IPS DF 19.7 (cell line): ENCODE measurements at regions not wholly inside any gene's neighbourhood (a gene's known extent, or its start where the extent isn't known, plus 50 kb on each side); places are given as distances from the start of the nearest gene placed in this dataset.
"Not testable (repeated sequence)": the region's sequence is repeated elsewhere in the genome, so short reads cannot be mapped to it uniquely, and the experiment has no call there.

Experiments
- DNase-seq: peaks from one replicate; pipeline ENCODE4 v3.0.0-alpha.2; 2013; ENCODE audit warnings: low read depth, low spot score

- DNase-seq, result no peak
Measured at GRCh38 chr7:25444991-25445390, 216.7 kb upstream of the NPVF start.

- no peak for DNase-seq
Measured at GRCh38 chr7:25448301-25448700, 220.0 kb upstream of the NPVF start.

GRCh38 chr7:25454020-25454419, 225.7 kb upstream of the NPVF start:
- no peak for DNase-seq

GRCh38 chr7:25454562-25455041, 226.3 kb upstream of the NPVF start:
- no peak for DNase-seq

GRCh38 chr7:25455683-25456251, 227.5 kb upstream of the NPVF start:
- DNase-seq, result no peak

GRCh38 chr7:25456467-25457171, 228.3 kb upstream of the NPVF start:
- no peak for DNase-seq

GRCh38 chr7:25459057-25459456, 230.8 kb upstream of the NPVF start:
- no peak for DNase-seq

- no peak for DNase-seq
Measured at GRCh38 chr7:25460433-25460832, 232.1 kb upstream of the NPVF start.

GRCh38 chr7:25469669-25470068, 241.4 kb upstream of the NPVF start:
- DNase-seq, result no peak

- DNase-seq, result no peak
Measured at GRCh38 chr7:25476863-25477499, 248.7 kb upstream of the NPVF start.

GRCh38 chr7:25478221-25478620, 249.9 kb upstream of the NPVF start:
- not testable (repeated sequence) for DNase-seq

GRCh38 chr7:25478925-25479324, 250.6 kb upstream of the NPVF start:
- DNase-seq, result no peak

- DNase-seq, result no peak
Measured at GRCh38 chr7:25481891-25482290, 253.6 kb upstream of the NPVF start.

GRCh38 chr7:25482631-25483030, 254.3 kb upstream of the NPVF start:
- DNase-seq, result no peak

- no peak for DNase-seq
Measured at GRCh38 chr7:25485026-25485425, 256.7 kb upstream of the NPVF start.

GRCh38 chr7:25486656-25487055, 258.4 kb upstream of the NPVF start:
- no peak for DNase-seq

GRCh38 chr7:25493805-25494366, 265.6 kb upstream of the NPVF start:
- DNase-seq, result no peak

GRCh38 chr7:25494896-25495295, 266.6 kb upstream of the NPVF start:
- no peak for DNase-seq

- DNase-seq, result no peak
Measured at GRCh38 chr7:25495342-25496250, 267.3 kb upstream of the NPVF start.

- no peak for DNase-seq
Measured at GRCh38 chr7:25496476-25497368, 268.4 kb upstream of the NPVF start.
